GM12892 (cell line): ENCODE measurements at regions not wholly inside any gene's neighbourhood (a gene's known extent, or its start where the extent isn't known, plus 50 kb on each side); places are given as distances from the start of the nearest gene placed in this dataset.

Experiments
- POLR2A ChIP-seq: IDR thresholded peaks from 2 replicates; pipeline ENCODE4 v1.6.1; 2011; ENCODE audit warnings: low read depth, low read length, control low read depth
- POLR2AphosphoS5 ChIP-seq: IDR thresholded peaks from 2 replicates; pipeline ENCODE4 v1.6.1; 2011; ENCODE audit warnings: low read depth, low read length, control low read depth
- TAF1 ChIP-seq: IDR thresholded peaks from 2 replicates; pipeline ENCODE4 v1.6.1; 2011; ENCODE audit warnings: low read depth, mild to moderate bottlenecking, control low read depth, low read length, borderline replicate concordance

DNA sequence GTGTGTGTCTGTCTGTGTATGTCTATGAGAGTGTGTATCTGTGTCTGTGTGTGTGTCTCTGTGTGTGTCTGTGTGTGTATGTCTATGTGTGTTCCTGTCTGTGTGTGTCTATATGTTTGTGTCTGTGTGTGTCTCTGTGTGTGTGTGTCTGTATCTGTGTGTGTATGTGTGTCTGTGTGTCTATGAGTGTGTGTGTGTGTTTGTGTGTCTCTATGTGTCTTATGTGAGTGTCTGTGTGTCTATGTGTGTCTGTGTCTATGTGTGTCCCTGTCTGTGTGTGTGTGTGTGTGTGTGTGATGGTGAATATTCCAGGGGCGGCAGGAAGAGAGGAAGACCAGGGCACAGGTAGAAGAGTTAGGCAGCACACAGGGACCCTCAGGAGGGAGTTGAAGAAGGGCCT lies 173.2 kb downstream of the MYCN start:
- no peak for TF ChIP-seq POLR2AphosphoS5
- TF ChIP-seq POLR2A, result no peak
- no peak for TF ChIP-seq TAF1
